ENCODE measurements at regions not wholly inside any gene's neighbourhood (a gene's known extent, or its start where the extent isn't known, plus 50 kb on each side); places are given as distances from the start of the nearest gene placed in this dataset.

DNA sequence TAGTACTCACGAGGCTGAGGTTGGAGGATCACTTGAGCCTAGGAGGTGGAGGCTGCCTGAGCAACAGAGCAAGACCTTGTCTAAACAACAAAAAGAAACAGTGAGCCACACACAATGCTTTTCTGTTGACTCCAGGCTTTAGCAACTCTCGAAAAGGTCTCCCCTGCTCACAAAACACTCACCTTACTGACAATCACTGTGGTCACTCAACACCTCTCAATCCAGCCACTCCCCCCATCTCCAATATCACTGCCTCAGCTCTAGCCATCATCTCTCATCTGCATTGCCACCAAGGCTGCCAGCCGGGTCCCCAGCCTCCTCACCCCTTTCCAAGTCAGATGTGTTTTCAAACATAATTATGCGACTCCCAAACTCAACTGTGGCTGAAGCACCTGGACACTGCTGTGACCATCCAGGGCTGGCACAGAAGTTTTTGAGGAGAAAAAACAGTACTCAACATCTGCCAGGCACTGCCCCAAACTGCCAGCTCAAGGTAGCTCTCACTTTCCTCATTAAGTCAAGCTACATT lies 218.0 kb upstream of the ARID1B start:
- no peaks in the 10 kb centered on the region for H3K27me3 ChIP-seq (ENCODE audit: insufficient read depth, low read length)
- H3K36me3 ChIP-seq (ENCODE audit: insufficient read depth, low read length), result no peaks in the 10 kb centered on the region
- no peaks in the 10 kb centered on the region for H3K9me3 ChIP-seq (ENCODE audit: low read length)
- no peaks in the 10 kb centered on the region for H3K4me1 ChIP-seq (ENCODE audit: insufficient read depth, low read length)
- no peak overlapping the region for H2AFZ ChIP-seq (ENCODE audit: low read depth, low read length)
- H3K4me3 ChIP-seq (ENCODE audit: low read length), result no peak overlapping the region

DNA sequence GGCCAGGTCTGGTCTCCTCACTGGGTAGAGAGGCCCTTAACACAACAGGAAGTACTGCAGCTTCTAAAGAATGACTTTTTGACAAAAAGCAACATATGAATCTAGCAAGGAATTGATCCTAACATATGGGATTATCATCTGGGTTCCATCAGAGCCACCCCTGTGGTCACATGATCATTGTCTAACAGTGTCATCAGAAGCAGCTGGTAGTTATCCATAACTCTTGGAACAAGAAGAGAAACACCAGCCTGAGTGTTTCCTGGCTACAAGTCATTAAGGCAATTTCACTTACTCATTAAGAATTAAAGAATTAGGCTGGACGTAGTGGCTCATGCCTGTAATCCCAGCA lies 219.3 kb upstream of the ARID1B start:
- no peaks in the 10 kb centered on the region for H3K4me1 ChIP-seq (ENCODE audit: insufficient read depth, low read length)
- no peaks in the 10 kb centered on the region for H3K36me3 ChIP-seq (ENCODE audit: insufficient read depth, low read length)
- no peak overlapping the region for H3K4me3 ChIP-seq (ENCODE audit: low read length)
- no peak overlapping the region for H2AFZ ChIP-seq (ENCODE audit: low read depth, low read length)
- no peaks in the 10 kb centered on the region for H3K27me3 ChIP-seq (ENCODE audit: insufficient read depth, low read length)
- H3K9me3 ChIP-seq (ENCODE audit: low read length), result no peaks in the 10 kb centered on the region

DNA sequence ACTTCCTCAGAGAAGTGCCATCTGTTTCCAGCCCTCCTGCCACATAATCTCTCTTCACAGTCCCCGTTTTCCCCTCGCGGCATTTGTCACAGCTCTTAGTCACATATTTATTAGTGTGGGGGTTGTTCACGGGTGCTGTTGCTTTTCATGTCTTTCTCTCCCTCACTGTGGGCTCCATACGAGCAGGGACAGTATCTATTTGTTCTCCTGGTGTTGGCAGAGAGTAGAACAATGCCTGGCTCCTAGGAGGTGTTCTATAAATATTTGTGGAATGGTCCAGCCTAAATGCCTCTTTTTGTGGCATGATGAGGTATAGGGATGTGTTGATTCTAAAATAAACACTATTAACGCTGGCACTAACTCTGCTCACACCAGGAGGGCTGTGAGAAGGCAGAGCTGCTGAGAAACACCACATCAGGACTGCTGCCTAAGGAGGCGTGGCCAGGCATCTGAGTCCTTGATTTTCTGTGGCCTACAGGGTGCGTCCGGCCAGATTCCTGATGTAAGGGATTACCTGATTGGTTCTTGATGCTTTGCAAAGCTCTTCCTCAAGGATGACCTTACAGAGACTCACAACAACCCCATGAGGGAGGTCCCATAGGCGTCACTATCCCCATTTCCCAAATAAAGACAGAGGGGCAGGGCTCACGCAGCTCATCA lies 219.8 kb upstream of the ARID1B start:
- Histone ChIP-seq H3K4me1 (ENCODE audit: insufficient read depth, low read length) (no peaks in the 10 kb centered on the region), H3K27me3 (ENCODE audit: insufficient read depth, low read length) (no peaks in the 10 kb centered on the region), H3K4me3 (ENCODE audit: low read length) (no peak overlapping the region), H2AFZ (ENCODE audit: low read depth, low read length) (no peak overlapping the region), H3K36me3 (ENCODE audit: insufficient read depth, low read length) (no peaks in the 10 kb centered on the region), H3K9me3 (ENCODE audit: low read length) (no peaks in the 10 kb centered on the region)

DNA sequence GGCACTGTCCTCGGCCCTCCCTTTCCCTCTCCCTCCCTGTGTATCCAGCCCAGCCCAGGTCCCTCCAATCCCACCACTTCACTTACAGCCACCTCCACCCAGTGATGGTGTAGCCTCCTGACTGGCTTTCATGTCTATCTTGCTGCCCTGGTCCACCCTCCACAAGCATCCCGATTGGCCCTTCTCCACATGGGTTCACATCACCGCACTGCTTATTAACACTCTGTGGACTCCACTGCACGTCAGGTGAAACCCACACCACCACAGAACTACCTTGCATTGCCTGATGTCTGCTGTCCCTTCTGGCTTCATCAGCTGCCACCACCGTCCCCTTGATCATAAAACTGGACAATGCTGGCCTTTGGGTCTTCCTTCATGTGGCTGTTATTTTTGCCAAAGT lies 220.4 kb upstream of the ARID1B start:
- Histone ChIP-seq H3K36me3 (ENCODE audit: insufficient read depth, low read length) (no peaks in the 10 kb centered on the region), H3K4me3 (ENCODE audit: low read length) (no peak overlapping the region)

DNA sequence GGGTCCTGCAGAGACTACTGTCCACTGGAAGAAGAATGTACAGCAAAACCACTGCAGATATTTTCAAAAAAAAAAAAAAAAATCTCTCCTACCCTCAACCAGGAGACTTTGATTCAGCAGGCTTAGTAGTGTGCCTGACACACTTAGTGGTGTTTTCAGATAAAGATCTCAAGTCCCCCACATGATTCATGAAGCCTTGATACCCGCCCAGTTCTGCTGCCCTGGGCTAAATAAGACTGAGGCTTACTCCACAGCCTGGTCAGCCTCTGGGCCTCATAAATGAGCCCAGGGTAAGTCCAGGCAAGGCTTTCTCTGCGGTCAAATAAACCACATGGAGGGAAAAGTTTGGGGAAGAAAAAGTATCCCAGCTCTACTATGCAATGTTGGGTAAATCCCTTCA lies 222.1 kb upstream of the ARID1B start:
- H3K4me1 ChIP-seq (ENCODE audit: insufficient read depth, low read length), result no peaks in the 10 kb centered on the region
- no peaks in the 10 kb centered on the region for H3K9me3 ChIP-seq (ENCODE audit: low read length)
- no peaks in the 10 kb centered on the region for H3K36me3 ChIP-seq (ENCODE audit: insufficient read depth, low read length)
- H2AFZ ChIP-seq (ENCODE audit: low read depth, low read length), result no peak overlapping the region
- H3K27me3 ChIP-seq (ENCODE audit: insufficient read depth, low read length), result no peaks in the 10 kb centered on the region
- no peak overlapping the region for H3K4me3 ChIP-seq (ENCODE audit: low read length)

More for the DNA sequence above, 220.4 kb upstream of the ARID1B start:
- no peaks in the 10 kb centered on the region for H3K27me3 ChIP-seq (ENCODE audit: insufficient read depth, low read length)
- no peak overlapping the region for H2AFZ ChIP-seq (ENCODE audit: low read depth, low read length)
- H3K9me3 ChIP-seq (ENCODE audit: low read length), result no peaks in the 10 kb centered on the region
- H3K4me1 ChIP-seq (ENCODE audit: insufficient read depth, low read length), result no peaks in the 10 kb centered on the region

DNA sequence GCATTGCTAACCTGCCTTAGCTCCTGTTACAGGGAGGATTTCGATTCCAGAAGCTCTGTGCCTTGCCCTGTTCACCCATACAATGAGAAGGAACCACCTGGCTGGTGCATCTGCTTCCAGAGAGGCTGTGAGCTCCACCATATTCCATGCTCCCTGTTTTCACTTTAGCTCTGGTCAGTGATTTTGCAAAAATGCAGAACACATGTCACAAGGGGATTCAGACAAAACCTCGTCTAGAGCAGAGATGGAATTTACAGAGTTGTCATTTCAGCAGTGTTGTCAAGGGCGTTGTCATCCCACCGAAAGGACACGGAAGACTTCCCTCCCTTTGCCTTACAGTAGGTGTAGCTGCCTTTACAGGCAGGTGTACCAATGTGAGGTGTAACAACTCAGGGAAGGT lies 223.0 kb upstream of the ARID1B start:
- Histone ChIP-seq H3K4me3 (ENCODE audit: low read length) (no peak overlapping the region), H2AFZ (ENCODE audit: low read depth, low read length) (no peak overlapping the region), H3K4me1 (ENCODE audit: insufficient read depth, low read length) (no peaks in the 10 kb centered on the region), H3K36me3 (ENCODE audit: insufficient read depth, low read length) (no peaks in the 10 kb centered on the region), H3K27me3 (ENCODE audit: insufficient read depth, low read length) (no peaks in the 10 kb centered on the region), H3K9me3 (ENCODE audit: low read length) (no peaks in the 10 kb centered on the region)

DNA sequence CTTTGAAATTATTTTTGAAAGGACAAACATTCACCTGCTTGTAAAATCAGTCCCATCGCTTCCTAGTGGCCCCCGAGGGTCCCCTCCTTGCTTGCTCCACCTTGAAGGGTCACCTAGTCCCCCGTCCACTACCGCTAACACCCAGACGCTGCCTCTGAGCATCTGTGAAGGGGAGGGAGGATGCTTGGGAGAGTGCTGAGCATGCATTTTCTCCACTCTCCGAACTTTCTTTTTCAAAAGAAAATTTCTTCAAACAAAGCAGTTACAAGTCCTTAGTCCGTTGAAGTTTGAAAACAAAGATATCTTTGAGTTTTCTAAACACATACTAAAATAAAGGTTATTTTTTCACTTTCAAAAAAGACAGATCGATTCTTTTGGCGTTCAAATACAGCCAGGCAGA lies 224.3 kb upstream of the ARID1B start:
- Histone ChIP-seq H3K9me3 (ENCODE audit: low read length) (no peaks in the 10 kb centered on the region), H3K36me3 (ENCODE audit: insufficient read depth, low read length) (no peaks in the 10 kb centered on the region), H3K4me3 (ENCODE audit: low read length) (no peak overlapping the region), H3K27me3 (ENCODE audit: insufficient read depth, low read length) (no peaks in the 10 kb centered on the region), H2AFZ (ENCODE audit: low read depth, low read length) (no peak overlapping the region), H3K4me1 (ENCODE audit: insufficient read depth, low read length) (no peaks in the 10 kb centered on the region)

DNA sequence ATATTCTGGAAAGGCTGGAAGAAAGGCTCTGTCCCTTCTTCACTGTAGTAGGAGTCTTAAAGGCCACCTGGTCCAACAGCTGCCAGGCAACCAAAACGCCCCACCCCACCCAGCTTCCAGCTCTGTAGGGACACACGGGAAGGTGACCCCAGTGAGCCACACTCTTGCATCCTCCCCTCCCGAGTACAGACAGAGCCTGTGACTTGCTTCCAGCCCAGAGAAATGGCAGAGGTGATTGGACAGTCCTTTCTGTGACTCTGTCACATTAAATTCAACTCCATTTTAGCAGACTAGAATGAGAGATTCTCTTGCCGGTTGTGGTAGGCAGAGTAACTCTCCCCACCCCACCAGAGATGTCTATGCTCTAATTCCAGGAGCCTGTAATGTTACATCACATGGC lies 226.2 kb upstream of the ARID1B start:
- Histone ChIP-seq H3K4me1 (ENCODE audit: insufficient read depth, low read length) (no peaks in the 10 kb centered on the region), H3K36me3 (ENCODE audit: insufficient read depth, low read length) (no peaks in the 10 kb centered on the region), H3K9me3 (ENCODE audit: low read length) (no peaks in the 10 kb centered on the region), H3K27me3 (ENCODE audit: insufficient read depth, low read length) (no peaks in the 10 kb centered on the region), H2AFZ (ENCODE audit: low read depth, low read length) (no peak overlapping the region), H3K4me3 (ENCODE audit: low read length) (no peak overlapping the region)

DNA sequence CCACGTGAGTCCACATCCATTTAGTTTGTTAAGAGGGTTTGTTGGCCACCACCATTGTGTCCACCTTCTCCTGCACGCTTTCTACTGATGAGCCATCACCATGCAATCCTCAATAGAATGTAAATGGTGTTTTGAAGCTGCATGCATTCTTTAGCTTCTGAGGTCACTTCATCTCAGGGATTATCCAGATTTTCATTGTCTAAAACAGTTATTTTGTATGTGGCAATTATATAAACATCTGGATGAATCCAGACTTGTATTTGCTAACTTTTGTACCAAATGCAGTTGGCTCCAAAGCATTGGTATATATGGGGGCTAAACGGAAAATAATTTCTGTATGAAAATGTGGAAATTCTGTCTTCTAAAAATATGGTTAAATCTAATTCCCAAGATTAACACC lies 231.2 kb upstream of the ARID1B start:
- no peaks in the 10 kb centered on the region for H3K9me3 ChIP-seq (ENCODE audit: low read length)
- no peaks in the 10 kb centered on the region for H3K27me3 ChIP-seq (ENCODE audit: insufficient read depth, low read length)
- no peak overlapping the region for H2AFZ ChIP-seq (ENCODE audit: low read depth, low read length)
- H3K36me3 ChIP-seq (ENCODE audit: insufficient read depth, low read length), result no peaks in the 10 kb centered on the region
- no peaks in the 10 kb centered on the region for H3K4me1 ChIP-seq (ENCODE audit: insufficient read depth, low read length)
- H3K4me3 ChIP-seq (ENCODE audit: low read length), result no peak overlapping the region

DNA sequence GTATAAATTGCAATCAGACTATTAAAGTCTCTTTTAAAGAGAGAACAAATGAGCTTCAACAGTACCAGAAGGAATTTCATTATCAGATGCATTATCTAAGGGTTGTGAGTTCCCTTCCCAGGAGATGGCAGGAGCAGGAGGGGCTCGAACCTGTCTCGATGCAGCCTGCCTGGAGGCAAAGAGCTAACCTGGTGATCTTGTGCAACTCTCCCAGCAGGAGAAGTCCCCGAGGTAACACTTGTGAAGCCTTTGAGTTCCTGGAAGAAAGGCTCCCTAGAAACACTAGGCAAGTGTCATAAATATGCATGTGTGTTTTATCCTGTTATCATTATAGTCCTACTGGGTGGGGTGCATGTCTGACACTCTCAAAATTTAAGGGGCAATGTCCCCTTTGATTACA lies 232.2 kb upstream of the ARID1B start:
- Histone ChIP-seq H3K4me1 (ENCODE audit: insufficient read depth, low read length) (no peaks in the 10 kb centered on the region), H3K4me3 (ENCODE audit: low read length) (no peak overlapping the region), H3K9me3 (ENCODE audit: low read length) (no peaks in the 10 kb centered on the region), H3K36me3 (ENCODE audit: insufficient read depth, low read length) (no peaks in the 10 kb centered on the region), H2AFZ (ENCODE audit: low read depth, low read length) (no peak overlapping the region), H3K27me3 (ENCODE audit: insufficient read depth, low read length) (no peaks in the 10 kb centered on the region)

DNA sequence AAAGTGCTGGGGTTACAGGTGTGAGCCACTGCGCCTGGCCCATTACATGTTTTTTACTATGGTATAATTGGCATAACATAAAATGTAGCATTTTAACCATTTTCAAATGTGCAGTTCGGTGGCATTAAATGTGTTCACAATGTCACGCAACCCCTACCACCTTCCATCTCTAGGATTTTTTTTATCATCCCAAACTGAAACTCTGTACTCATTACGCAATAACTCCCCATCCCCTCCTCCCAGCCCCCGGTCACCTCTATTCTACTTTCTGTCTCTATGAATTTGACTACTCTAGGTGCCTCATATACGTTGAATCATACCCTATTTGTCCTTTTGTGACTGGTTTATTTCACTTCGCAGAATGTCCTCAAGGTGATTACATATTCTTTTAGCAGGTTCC lies 233.1 kb upstream of the ARID1B start:
- Histone ChIP-seq H3K9me3 (ENCODE audit: low read length) (no peaks in the 10 kb centered on the region), H3K4me3 (ENCODE audit: low read length) (no peak overlapping the region), H2AFZ (ENCODE audit: low read depth, low read length) (no peak overlapping the region), H3K27me3 (ENCODE audit: insufficient read depth, low read length) (no peaks in the 10 kb centered on the region), H3K4me1 (ENCODE audit: insufficient read depth, low read length) (no peaks in the 10 kb centered on the region), H3K36me3 (ENCODE audit: insufficient read depth, low read length) (no peaks in the 10 kb centered on the region)

DNA sequence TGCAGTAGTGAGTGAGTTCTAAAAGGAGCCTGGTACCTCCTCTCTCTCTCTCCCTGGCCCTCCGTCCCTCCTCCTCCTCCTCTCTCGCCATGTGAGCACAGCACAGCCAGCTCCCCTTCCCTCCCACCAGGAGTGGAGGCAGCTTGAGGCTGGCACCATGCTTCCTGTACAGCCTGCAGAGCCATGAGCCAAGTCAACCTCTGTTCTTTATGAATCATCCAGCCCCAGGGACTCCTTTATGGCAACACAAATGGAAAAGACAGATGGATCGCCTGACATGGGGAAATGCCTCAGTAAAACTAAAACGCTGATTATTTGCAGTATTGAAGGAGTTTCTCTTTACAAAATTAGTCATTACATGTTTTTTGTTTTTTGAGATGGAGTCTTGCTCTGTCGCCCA lies 233.7 kb upstream of the ARID1B start:
- no peaks in the 10 kb centered on the region for H3K36me3 ChIP-seq (ENCODE audit: insufficient read depth, low read length)
- H3K9me3 ChIP-seq (ENCODE audit: low read length), result no peaks in the 10 kb centered on the region
- H2AFZ ChIP-seq (ENCODE audit: low read depth, low read length), result no peak overlapping the region
- no peaks in the 10 kb centered on the region for H3K27me3 ChIP-seq (ENCODE audit: insufficient read depth, low read length)
- no peaks in the 10 kb centered on the region for H3K4me1 ChIP-seq (ENCODE audit: insufficient read depth, low read length)
- H3K4me3 ChIP-seq (ENCODE audit: low read length), result no peak overlapping the region

DNA sequence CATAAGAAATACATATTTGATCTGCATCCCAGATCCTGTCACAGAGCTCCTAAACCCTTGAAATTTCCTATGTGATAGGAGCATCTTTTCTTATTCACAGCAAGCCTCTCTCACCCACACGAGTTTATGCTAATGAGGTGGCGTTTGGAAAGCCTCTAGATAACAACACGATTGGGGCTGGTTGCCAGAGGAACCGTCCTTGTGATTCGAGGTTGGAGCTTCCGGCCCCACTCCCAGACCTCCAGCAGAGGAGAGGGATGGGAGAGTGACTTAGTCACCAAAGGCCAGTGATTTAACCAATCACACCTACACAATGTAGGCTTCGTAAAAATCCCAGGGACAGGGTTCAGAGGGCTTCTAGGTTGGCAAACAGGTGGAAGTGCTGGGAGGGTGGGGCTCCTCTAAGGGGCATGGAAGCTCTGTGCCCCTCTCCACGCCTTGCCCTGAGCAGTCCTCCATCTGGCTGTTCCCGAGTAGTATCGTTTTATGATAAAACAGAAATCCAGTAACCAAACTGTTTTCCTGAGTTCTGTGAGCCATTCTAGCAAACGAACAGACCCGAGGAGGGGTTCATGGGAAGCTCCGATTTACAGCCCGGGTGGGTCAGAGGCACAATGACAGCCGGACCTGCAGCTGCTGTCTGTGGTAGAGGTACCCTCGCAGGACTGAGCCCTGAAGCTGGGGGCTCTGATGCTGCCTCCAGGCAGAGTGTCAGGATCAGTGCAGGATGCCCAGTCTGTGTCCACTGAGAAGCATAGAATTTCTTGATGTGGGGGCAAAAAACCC lies 238.1 kb upstream of the ARID1B start:
- no peak overlapping the region for H3K4me3 ChIP-seq (ENCODE audit: low read length)
- no peak overlapping the region for H2AFZ ChIP-seq (ENCODE audit: low read depth, low read length)
- no peaks in the 10 kb centered on the region for H3K4me1 ChIP-seq (ENCODE audit: insufficient read depth, low read length)
- H3K9me3 ChIP-seq (ENCODE audit: low read length), result no peaks in the 10 kb centered on the region
- no peaks in the 10 kb centered on the region for H3K27me3 ChIP-seq (ENCODE audit: insufficient read depth, low read length)
- no peaks in the 10 kb centered on the region for H3K36me3 ChIP-seq (ENCODE audit: insufficient read depth, low read length)
